ENCODE measurements at regions not wholly inside any gene's neighbourhood (a gene's known extent, or its start where the extent isn't known, plus 50 kb on each side); places are given as distances from the start of the nearest gene placed in this dataset.

GRCh38 chr2:35915261-35915660, 440.3 kb upstream of the CRIM1 start:
- Histone ChIP-seq H3K36me3 (no peaks in the 10 kb centered on the region), H3K4me1 (replicated peaks) (no peaks in the 10 kb centered on the region), H3K27ac (no peak overlapping the region), H3K9me3 (no peaks in the 10 kb centered on the region), H3K4me3 (no peak overlapping the region), H3K27me3 (replicated peaks; ENCODE audit: insufficient read depth) (no peaks in the 10 kb centered on the region)
- intact Hi-C loops (cut with DNase I) = no loop called here
- no peak for DNase-seq (ENCODE audit: low spot score)
- 82% methylated on average over 4 of the region's 4 CpGs for WGBS
- no peak for TF ChIP-seq CTCF (IDR thresholded peaks at IDR 0.05)
- TF ChIP-seq POLR2A (IDR thresholded peaks at IDR 0.05) = no peak
- TF ChIP-seq POLR2AphosphoS5 (IDR thresholded peaks at IDR 0.05) = no peak

- no peaks in the 10 kb centered on the region for H3K27me3 ChIP-seq (replicated peaks; ENCODE audit: insufficient read depth)
- H3K4me1 ChIP-seq (replicated peaks) = no peaks in the 10 kb centered on the region
- no peak overlapping the region for H3K4me3 ChIP-seq
- intact Hi-C loops (cut with DNase I) = no loop called here
- no peaks in the 10 kb centered on the region for H3K9me3 ChIP-seq
- H3K36me3 ChIP-seq = no peaks in the 10 kb centered on the region
- no peak for TF ChIP-seq CTCF (IDR thresholded peaks at IDR 0.05)
- no peak for TF ChIP-seq POLR2A (IDR thresholded peaks at IDR 0.05)
- TF ChIP-seq POLR2AphosphoS5 (IDR thresholded peaks at IDR 0.05) = no peak
- WGBS = 84% methylated on average over 2 of the region's 2 CpGs
- no peak for DNase-seq (ENCODE audit: low spot score)
- H3K27ac ChIP-seq = no peak overlapping the region
Observed at GRCh38 chr2:35891936-35892335, 463.6 kb upstream of the CRIM1 start.

GRCh38 chr2:35891528-35891927, 464.1 kb upstream of the CRIM1 start:
- TF ChIP-seq POLR2A (IDR thresholded peaks at IDR 0.05) (no peak), POLR2AphosphoS5 (IDR thresholded peaks at IDR 0.05) (no peak), CTCF (IDR thresholded peaks at IDR 0.05) (no peak)
- H3K36me3 ChIP-seq = no peaks in the 10 kb centered on the region
- H3K27me3 ChIP-seq (replicated peaks; ENCODE audit: insufficient read depth) = no peaks in the 10 kb centered on the region
- no peaks in the 10 kb centered on the region for H3K4me1 ChIP-seq (replicated peaks)
- no peaks in the 10 kb centered on the region for H3K9me3 ChIP-seq
- intact Hi-C loops (cut with DNase I) = no loop called here
- DNase-seq (ENCODE audit: low spot score) = no peak
- no peak overlapping the region for H3K27ac ChIP-seq
- no peak overlapping the region for H3K4me3 ChIP-seq

- 79% methylated on average over 7 of the region's 7 CpGs for WGBS
- Histone ChIP-seq H3K4me3 (no peak overlapping the region), H3K9me3 (no peaks in the 10 kb centered on the region), H3K27me3 (replicated peaks; ENCODE audit: insufficient read depth) (no peaks in the 10 kb centered on the region), H3K4me1 (replicated peaks) (no peaks in the 10 kb centered on the region), H3K27ac (no peak overlapping the region), H3K36me3 (no peaks in the 10 kb centered on the region)
- DNase-seq (ENCODE audit: low spot score) = no peak
- intact Hi-C loops (cut with DNase I) = no loop called here
- TF ChIP-seq POLR2AphosphoS5 (IDR thresholded peaks at IDR 0.05) = no peak
- TF ChIP-seq POLR2A (IDR thresholded peaks at IDR 0.05) = no peak
- TF ChIP-seq CTCF (IDR thresholded peaks at IDR 0.05) = no peak
Observed at GRCh38 chr2:35887146-35887545, 468.4 kb upstream of the CRIM1 start.

- TF ChIP-seq CTCF (IDR thresholded peaks at IDR 0.05) (no peak), POLR2AphosphoS5 (IDR thresholded peaks at IDR 0.05) (no peak), POLR2A (IDR thresholded peaks at IDR 0.05) (no peak)
- Histone ChIP-seq H3K4me1 (replicated peaks) (no peaks in the 10 kb centered on the region), H3K9me3 (no peaks in the 10 kb centered on the region), H3K36me3 (no peaks in the 10 kb centered on the region), H3K27ac (no peak overlapping the region), H3K27me3 (replicated peaks; ENCODE audit: insufficient read depth) (no peaks in the 10 kb centered on the region), H3K4me3 (no peak overlapping the region)
- WGBS = 67% methylated on average over 4 of the region's 4 CpGs
- intact Hi-C loops (cut with DNase I) = no loop called here
- no peak for DNase-seq (ENCODE audit: low spot score)
Observed at GRCh38 chr2:35873921-35874320, 481.7 kb upstream of the CRIM1 start.

All from prostate gland (tissue), 2 donors.